GM19395 (cell line): ENCODE measurements at regions not wholly inside any gene's neighbourhood (a gene's known extent, or its start where the extent isn't known, plus 50 kb on each side); places are given as distances from the start of the nearest gene placed in this dataset.
"Not testable (repeated sequence)": the region's sequence is repeated elsewhere in the genome, so short reads cannot be mapped to it uniquely, and the experiment has no call there.

Experiments used
- ATAC-seq: cut with Tn5 transposase; IDR thresholded peaks from one replicate; pipeline ENCODE4 v1.9.1; 2021; ENCODE audit warnings: mild to moderate bottlenecking, moderate library complexity; ENCODE audit not compliant: unreplicated experiment

GRCh38 chr16:60605652-60606051 is 1430.6 kb downstream of the CDH8 start:
- not testable (repeated sequence) for ATAC-seq

- no peak for ATAC-seq
Measured at GRCh38 chr16:60605176-60605575, 1431.1 kb downstream of the CDH8 start.

DNA sequence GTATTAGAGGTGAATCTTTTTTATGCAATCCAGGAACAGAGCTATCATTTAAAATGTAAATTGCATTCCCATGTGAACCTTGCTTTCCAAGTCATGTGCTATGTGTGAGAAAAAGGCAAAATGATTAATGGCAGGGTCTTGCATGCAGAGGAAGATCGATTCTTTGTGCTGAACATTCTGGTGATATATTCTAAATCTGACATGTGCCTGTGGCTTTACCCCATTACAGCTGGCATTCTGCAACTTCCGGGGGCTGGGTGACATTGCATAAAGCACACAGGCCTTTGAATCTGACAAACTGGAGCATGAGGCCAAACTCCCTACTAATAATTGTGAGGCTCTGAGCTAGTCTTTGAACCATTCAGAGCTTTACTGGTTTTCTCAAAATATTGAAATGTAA is 1449.7 kb downstream of the CDH8 start:
- ATAC-seq = no peak

DNA sequence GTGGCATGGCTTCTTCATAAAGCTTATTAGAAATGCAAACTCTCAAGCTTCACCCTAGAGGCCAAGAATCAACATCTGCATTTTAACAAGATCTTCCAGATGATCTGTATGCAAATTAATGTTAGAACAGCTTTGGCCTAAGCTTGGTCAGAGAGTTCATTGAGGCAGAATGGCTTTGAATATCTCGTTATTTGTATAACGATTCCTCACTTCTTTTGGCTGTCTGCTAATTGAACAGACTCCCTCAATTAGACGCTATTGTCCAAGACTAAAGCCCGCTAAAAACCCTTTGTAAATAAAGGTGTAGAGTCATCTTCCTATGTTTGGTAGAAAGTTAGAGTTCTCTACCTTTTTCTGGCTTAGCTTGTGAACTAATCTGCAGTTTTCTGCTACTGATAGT is 1453.7 kb downstream of the CDH8 start:
- no peak for ATAC-seq

DNA sequence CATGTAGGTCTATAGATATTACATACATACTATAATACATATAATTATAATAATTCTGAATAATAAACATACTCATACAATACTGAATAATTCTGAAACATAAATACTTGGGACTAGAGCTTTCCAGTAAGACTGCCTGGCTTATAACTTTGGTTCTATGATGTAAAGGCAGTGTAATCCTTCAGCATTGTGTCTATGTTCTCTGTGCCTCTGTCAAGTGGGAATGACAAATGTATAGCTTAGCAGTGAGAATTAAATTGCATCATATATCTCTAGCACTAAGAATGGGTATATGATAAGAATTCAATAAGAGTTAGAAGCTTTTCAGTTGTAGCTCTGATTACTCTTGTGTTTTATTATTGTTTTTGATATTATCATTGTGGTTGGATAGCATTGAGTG is 1469.3 kb downstream of the CDH8 start:
- no peak for ATAC-seq

DNA sequence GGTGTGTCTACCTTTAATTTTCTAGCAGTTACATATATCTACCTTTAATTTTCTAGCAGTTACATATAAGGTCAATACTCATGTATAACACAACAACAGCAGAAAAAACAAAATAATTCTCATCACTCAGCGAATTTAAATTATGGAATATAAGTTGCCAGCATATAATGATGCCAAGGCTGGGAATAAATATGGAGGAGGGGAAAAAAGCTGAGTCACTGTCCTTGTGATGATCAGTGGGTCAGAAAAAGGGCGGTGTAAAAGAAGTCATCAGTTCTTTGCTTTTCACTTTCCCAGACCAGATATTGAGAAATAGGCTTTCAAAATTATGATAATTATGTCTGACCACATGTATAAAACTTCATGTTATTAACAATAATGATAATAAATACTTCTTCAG is 1471.7 kb downstream of the CDH8 start:
- no peak for ATAC-seq

DNA sequence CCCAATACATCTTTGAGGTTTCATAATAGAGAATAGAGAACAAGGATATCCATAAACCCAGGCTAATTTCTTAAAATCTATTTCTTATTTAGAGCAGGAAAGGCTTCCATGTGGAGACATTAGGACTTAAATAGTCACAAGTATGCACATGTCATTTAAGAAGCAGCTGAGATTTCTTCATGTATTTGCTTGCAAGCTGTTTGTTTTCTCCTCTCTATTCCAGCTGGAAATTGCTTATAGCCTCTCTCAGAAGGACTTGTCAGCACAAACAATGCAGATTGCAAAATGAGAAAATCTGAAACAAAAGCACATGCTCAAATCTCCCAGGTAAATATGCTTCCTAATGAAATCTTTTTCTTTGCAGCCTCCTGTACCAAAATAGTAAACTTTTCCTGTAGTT is 1473.1 kb downstream of the CDH8 start:
- ATAC-seq = no peak

DNA sequence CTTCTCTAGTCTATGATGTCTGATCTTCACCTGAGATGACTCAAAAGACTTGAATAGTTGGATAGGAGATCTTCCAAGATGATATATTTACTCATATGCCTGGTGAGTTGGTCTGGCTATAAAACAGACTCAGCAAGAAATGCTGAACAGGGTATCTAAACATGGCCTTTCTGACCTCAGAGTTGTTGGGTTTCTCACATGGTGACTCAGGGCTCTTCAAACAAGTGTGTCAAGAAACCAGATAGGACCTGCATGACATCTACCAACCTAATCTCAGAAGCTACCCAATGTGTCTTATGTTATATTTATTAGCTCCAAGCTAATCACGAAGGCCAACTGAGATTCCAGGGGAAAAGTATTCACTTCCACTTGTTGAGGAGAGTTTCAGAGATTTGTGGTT is 1477.3 kb downstream of the CDH8 start:
- no peak for ATAC-seq

- ATAC-seq = no peak
Measured at GRCh38 chr16:60553090-60553757, 1483.0 kb downstream of the CDH8 start.

DNA sequence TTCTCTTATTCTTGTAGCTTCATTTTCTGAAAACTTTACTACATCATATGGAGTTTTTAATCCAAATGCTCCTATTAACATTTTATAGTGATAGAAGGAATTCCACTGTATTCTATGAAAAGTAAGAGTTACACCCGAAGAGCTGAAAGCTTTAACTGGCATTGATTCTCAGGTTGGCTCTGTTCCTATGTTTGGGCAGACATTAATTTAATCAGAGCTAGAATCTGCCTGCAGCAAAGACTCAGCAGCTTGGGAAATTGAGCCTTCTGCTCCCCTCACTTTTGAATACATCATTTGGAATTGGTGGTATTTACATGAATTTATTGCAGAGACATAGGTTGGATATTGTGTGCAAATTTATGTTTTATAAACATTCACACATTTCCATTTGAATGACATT is 1494.7 kb downstream of the CDH8 start:
- no peak for ATAC-seq

DNA sequence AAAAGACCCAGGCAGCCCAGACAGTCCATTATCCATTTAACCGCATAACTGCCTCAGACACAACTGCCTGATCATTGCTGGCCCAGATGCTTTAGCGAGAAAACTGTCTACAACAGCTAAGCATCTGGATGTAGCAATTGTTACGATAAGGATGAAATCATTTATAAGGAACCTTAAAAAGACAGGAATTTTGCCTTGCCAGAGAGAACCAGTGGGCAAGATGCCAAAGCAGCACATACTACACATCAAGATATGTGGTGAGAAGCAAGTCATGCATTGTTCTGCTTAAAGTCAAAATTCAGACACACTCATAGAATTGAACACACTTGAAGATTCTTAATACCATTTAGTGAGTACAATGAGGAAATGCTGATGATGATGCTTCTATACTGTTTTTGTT is 1525.3 kb downstream of the CDH8 start:
- ATAC-seq = no peak

DNA sequence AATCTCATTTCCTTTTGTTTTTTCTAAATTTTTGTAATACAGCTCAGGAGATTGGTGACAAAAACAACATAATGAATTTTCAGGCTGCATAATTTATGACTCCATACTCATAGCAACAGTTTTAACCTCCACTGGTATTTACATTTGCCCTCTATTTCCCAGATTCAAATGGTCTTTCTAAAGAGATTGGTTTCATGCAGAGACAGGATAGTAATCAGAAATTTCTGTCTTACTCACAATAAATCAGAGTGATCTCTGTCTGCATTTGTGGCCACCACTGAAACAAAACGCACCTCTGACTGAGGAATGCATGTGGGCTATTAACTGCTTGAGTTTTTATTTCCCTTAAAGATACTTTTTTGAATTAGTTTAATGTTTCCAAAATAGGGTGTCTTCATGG is 1526.0 kb downstream of the CDH8 start:
- ATAC-seq = no peak

DNA sequence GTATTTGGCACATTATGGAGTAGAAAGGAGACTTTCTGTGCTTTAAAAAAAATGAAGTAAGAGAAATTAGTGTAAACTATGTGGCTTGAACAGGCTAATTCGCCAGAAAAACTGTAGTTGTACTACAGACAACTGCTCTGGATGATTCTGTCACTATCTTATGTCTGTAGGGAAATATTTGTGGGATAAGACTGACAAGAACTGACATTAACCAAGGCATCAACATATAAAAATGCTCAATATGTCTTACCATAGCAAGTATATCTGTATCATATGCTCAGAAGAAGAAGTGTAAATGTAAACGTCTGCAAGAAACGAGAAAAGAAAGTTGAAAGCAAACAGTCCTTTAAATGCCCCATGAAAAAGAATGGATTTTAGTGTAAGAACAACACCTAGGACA is 1545.0 kb downstream of the CDH8 start:
- ATAC-seq = no peak

- no peak for ATAC-seq
Measured at GRCh38 chr16:60485872-60486489, 1550.3 kb downstream of the CDH8 start.

- ATAC-seq = no peak
Measured at GRCh38 chr16:60484901-60485300, 1551.3 kb downstream of the CDH8 start.

GRCh38 chr16:60481591-60481990 is 1554.6 kb downstream of the CDH8 start:
- no peak for ATAC-seq

DNA sequence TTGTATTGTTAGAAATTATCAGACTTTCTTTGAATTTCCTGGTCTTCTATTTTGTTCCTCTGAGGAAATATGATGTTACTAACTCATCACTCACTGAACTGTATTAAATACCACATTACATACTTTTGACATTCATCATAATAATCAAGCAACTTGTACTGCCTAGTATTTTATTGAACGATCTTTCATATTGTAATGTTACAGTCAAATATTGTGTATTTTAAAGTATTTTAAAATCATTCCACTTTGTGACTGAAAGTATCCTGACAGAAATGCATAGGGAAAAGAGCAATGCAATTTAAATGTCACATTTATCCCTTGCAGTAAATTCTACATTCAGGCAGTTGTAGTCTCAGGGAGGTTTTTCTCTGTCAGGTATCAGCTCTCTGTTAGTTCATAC is 1557.4 kb downstream of the CDH8 start:
- ATAC-seq = no peak

DNA sequence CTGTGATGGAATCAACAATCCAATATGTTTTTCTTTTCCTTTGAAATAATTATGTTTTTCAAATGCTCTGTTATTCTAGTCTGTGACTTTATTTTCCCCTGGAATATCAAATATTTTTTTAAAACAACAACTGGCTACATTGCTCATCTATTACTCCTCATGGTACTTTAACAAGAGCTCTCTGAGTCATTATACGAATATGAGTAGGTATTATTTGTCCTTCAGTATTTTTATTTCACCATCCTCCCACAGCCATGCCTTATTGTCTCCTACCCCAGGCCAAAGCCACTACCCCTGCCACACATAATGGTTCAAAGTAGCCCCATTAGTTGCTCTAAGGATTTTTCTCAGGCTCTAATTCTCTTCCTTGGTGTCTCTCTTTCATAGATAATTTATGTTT is 1572.3 kb downstream of the CDH8 start:
- ATAC-seq = no peak

DNA sequence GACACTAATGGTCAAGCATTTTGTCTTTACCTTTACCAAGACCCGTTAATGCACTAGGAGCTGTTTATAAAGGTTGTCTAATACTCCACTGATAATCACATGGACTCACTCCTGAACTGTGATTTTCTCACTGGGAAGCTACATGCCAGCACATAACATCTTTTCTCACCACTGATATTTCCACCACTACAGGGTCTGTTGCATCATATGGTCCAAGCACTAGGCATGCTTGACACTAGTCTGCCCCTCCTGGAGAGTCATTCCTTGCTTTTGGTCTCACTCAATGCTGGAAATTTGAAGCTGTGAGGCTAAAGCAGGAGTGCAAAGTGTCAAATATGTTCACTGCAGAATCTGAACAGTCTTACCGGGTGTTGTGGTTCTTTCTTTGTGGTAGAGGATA is 1576.8 kb downstream of the CDH8 start:
- ATAC-seq = no peak

- no peak for ATAC-seq
Measured at GRCh38 chr16:60458255-60458654, 1578.0 kb downstream of the CDH8 start.

DNA sequence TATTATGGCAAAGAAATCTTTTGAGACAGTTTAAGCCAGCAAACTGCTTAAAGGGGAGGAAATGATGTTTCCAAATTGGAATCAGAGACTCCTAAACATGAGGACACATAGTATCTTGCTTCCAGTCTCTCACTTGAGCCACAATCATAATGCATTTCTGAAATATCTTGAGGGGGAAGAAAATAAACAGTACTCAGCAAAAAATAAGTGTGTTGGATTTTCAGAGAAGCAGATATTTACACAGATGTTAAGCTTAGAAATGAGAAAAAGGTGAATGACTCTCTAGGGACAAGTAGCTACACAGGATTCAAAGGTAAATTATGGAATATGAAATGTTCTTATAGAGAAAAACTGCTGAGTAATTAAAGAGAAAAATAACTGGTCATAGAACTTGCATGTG is 1583.6 kb downstream of the CDH8 start:
- no peak for ATAC-seq

DNA sequence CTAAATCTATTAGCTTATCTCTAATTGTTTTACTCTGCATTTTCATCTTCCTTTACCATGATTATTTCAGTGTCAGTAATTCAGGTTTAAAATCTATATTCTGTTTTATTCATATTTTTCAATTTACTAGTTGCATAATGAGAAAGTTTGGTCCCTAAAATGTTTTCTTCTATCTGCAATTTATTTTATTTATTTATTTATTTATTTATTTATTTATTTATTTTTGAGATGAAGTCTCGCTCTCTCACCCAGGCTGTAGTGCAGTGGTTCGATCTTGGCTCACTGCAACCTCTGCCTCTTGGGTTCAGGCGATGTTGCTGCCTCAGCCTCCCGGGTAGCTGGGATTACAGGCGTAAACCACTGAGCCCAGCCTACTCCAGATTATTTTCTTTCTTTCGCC is 1597.3 kb downstream of the CDH8 start:
- no peak for ATAC-seq

GRCh38 chr16:60432472-60432871 is 1603.8 kb downstream of the CDH8 start:
- ATAC-seq = no peak
